ENCODE measurements at regions not wholly inside any gene's neighbourhood (a gene's known extent, or its start where the extent isn't known, plus 50 kb on each side); places are given as distances from the start of the nearest gene placed in this dataset.

DNA sequence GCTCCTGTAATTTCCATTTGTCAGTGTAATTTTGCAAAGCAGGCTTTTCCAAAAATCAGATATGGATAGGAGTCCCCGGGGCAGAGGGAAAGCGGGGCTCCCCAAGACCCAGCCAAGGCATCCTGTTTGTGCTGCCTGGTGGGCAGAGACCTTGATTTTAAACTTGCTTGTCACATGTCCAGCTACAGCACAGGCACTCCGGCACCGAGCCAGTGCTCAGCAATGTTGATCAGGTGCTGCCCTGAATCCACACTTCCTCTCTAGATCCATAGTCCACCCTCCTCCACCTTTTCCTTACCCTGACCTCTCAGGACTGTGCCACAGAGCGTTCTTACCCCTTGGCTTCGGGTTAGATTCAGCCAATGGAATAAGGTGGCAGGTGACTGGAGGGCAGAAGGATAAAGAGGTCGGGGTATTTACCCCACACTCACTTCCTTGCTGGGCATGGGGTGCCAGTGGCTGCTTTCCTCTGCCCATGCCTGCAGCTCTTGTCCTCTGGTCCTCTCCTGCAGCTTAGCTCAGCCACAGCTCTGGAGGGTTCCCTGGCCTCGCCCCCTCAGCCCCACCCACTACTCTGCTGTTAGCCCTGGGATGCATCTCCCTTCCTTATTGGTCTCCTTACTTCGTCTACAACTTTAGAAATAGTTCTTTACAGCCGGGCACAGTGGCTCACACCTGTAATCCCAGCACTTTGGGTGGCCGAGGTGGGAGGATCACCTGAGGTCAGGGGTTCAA, 80.1 kb downstream of the IRF2BPL start:
- no peak for DNase-seq

DNA sequence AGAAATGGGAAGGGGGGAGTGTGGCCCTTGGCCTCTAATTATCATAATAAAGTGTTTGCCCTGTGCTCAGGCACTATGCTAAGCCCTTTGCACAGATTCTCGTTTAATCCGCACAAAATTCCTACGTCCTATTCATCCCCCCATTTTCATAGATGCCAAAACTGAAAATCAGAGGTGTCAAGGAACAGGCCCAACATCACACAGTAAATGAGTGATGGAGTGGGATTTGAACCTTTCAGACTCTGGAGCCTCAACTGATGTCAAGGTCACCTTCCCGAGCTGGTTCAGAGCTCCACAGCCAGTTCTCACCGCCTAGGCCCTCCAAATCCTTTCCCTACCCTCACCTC, 80.7 kb downstream of the IRF2BPL start:
- DNase-seq: no peak

DNA sequence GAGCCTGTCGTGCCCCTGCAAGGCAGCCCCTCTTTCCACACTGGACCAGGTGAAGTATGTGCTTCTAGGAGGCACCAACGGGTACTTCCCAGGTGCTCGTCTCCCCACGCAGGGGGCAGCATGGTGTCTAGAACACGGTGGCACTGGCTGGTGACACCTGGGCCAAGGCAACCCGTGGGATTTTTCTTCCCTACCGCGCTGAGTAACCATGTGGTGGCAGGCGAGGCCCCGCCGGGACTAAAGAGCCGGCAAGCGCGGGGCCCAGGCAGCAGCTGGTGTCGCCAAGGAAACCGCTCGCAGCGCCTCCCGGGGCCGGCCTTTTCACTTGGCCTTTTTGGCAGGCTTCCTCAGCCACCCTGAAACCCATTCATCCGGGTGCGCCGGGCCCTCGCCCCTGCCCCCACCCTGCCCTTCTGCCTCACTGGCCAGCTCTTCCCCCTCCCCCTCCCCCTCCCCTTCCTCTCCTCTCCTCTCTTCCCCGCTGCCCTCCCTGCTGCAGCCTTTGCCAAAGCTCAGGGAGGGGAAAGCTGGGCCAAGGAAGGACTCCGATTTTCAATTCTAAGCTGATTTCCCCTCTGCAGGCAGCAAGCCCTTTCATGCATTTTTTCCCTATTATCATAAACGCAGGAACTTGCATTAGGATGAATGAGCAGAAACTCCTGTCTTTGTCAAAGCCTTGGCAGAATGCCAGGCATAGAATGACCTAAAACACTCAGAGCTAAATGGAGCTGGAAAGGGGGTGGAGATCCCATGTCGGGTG, 81.2 kb downstream of the IRF2BPL start:
- peak; percentile 50 to 68 for DNase-seq

DNA sequence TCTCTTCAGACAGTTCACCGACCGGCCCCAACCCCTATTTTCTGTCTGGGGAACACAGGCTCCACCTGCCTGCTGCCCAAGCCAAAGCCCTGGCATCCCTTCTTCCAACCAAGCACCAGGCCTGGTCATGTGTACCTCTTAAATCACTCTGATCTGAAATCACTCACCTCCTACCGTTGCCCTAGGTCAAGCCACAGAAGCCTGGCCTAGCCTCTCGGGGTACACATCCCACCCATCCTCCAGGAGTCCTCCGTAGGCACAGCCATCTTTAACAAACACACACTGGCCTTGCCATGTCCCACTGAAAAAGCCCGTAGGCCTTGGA, 81.8 kb downstream of the IRF2BPL start:
- no peak for DNase-seq

DNA sequence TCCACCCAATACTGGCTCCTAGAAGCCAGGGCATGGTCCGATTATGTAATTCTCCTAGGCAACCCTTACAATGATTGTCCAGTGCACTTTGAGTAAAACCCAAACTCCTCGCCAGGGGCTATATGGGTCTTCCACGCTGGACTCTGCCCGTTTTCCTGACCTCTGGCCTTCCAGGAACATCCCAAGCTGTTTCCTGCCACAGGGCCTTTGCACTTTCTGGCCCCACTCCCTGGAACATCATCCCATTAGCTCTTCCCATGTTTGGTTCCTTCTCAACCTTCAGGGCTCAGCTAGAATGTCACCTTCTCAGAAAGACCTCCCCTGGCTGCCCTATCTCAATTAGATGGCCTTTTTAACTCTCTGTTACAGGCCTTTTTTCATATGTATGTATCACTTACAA, 85.4 kb downstream of the IRF2BPL start:
- DNase-seq: no peak

DNA sequence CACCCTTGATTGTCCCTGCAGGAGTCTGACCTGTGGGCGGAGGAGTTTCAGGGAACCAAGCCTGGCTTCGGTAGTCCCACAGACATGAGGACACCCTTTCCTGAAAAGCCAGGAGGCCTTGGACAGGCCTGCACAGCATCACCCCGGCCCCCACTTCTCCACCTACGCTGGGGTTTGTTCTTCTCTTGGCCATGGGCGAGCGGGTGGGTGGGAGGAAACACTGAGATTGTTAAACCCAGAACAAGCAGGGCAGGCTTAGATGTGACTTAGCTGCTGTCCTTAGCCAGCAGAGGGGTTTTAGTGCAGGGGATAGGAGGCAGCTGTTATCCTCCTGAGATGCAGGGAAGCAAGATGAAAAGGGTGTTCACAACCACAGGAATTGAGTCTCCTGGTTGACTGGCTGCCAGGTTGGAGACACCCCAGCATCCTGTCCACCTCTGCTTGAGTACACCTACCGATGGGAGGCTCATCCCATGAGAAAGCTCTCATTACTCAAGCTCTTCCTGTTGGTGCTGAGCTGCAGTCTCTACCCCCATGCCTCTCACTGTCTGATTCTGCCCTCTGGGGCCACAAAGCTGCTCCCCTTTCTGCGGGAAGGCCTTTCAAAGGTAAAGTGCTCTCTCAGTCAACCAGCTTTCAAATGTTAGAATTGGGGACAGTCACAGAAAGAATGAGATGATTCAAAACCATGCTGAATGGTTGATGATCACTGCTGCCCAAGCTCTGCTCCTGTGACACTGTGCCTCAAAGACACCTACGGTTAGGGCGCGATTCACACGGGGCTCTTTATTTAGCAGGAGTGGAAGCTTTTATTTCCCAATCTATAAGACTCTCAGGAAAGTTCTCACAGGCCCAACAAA, 86.3 kb downstream of the IRF2BPL start:
- peak; percentile 20 to 67 for DNase-seq

DNA sequence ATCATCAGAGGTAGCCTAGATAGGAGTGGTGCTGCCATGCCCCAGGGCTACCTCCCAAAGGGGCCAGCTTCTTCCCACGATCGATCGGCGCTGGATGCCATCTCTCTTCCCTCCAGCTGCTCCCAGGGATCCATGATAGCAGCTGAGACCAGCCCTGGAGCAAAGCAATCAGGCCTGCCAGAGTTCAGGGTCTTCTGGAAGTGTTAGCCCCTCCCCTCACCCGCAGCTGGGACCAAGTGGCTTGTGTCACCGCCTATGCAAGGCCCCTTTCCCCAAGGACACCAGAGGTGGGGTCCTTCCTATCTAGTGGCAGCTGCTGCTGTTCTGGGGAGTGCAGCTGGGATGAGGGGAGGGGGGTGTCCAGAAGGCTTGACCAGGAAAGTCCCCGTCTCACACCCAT, 87.0 kb downstream of the IRF2BPL start:
- no peak for DNase-seq

DNA sequence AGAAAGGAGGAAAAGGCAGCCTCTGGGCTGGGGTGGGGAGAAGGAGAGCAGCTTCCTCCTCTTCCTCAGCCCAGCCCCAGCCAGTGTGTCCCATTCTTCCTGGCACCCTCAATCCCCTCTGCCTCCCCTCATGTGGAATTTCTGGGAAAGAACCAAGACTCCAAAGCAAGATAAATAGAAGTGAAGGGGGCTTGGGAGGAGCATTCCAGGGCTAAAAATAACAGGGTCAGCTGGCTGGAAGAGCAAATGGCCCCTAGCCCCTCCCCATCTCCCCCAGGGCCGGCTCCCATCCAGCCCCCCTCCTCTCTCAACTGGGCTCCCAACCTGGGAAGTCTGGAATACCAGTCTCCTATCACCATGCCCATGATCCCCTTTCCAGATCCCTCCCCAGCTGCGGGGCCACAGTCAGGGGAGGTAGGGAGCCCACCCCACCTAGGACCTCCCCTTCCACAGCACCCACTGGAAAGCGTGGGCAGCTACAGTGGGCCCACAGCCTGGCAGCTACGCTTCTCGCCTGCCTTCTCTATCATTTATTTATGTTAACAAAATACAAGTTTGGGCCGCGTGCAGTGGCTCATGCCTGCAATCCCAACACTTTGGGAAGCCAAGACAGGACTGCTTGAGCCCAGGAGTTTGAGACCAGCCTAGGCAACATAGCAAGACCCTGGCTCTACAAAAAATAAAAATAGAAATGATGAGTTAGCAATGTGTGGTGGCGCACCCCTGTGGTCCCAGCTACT, 88.3 kb downstream of the IRF2BPL start:
- no peak for DNase-seq

DNA sequence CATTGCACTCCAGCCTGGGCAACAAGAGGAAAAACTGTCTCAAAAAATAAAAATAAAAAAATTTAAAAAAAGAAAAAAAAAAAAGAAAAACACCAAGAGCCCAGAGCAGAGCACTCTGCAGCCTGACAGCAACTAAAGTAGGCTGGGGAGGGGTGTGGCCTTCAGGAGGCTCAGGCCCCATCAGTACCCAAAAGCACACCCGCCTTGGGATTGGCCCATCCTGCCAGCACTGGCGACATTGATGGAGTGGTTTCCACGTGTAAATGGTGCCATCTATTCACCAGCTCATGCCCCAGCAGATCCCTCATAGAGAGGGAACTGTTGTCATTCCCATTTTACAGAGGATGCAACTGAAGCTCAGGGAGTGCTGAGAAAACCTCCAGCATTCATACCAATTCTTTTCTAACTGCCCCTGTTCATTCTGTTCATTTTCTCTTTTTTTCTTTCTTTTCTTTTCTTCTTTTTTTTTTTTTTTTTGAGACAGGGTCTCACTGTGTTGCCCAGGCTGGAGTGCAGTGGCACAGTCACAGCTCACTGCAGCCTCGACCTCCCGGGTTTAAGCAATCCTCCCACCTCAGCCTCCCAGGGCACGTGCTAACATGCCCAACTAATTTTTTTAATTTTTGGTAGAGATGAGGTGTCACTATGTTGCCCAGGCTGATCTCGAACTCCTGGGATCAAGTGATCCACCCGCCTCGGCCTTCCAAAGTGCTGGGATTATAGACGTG, 89.3 kb downstream of the IRF2BPL start:
- DNase-seq: no peak

DNA sequence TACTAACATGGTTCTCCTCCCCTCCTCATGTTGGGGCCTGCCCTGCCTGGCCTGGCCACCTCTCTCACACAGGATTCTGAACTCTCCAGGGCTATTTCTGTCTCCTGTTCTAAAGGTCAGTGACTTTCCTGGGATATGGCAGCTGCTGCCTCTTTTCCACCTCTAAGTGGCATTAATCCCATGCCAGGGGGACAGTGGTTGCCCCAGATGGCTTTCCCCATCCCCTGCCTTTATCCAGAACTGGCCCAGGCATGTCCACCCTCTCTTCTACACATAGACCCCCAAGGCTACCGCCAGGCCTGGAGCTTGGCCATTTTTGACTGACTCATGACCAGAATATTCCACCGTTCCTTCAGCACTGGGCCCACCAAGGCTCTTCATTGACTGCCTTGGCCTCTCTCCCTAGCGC, 90.4 kb downstream of the IRF2BPL start:
- no peak for DNase-seq

DNA sequence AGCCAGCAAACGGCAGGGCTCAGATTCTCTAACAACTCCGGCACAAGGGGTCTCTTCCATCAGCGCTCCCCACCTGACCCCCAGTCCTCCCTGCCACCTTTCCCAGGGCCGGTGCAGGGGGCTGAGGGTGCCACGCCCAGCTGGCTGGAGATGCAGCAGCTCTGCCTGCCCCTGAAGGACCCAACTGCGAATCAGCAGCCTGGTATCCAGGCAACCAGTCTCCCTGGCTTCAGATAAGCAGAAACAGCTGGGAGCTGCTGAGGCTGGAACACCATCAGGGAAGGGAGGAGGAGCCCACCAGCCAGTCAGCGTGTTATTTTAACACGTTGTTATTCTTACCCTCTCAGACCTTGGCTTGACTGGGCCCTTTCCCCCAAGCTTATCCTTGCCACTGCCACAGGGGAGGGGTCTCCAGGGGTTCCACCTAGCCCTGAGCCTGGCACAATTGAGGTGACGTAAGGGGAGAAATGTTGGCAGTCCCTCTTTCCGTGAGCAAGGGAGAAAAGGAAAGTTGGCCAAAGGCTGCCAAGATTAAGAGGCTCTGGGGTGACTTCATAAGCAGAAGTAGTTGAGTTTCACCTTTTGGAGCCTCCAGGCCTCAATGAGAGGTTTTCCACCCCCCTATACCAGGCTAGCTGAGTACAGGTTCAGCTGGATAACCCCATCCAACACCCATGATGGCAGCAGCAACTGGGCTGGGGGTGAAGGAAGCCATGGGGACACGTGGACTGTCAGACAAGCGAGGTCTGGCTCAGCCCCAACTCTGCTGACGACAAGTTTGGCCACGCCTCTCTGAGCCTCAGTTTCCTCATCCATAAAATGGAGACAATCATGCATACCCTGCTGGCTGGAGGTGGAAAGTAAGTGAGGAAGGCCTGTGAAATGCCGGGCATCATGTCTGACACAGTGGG, 91.1 kb downstream of the IRF2BPL start:
- DNase-seq: no peak

DNA sequence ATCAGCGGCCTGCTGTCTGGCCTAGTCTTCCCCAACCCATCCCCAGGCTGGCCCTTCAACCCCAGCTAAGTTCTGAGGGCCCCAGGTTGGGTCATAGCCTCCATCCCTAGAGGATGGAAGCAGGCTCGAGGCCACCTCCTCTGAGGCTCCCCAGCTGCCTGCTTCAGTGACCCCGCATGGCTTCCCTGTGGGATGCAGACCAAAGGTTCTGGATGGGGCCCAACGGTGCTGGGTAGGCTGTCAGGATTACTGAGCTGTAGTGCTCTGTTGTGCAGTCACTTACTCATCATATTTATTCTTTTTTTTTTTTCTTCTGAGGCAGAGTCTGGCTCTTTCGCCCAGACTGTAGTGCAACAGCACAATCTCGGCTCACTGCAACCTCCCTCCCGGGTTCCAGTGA, 92.0 kb downstream of the IRF2BPL start:
- DNase-seq: no peak

DNA sequence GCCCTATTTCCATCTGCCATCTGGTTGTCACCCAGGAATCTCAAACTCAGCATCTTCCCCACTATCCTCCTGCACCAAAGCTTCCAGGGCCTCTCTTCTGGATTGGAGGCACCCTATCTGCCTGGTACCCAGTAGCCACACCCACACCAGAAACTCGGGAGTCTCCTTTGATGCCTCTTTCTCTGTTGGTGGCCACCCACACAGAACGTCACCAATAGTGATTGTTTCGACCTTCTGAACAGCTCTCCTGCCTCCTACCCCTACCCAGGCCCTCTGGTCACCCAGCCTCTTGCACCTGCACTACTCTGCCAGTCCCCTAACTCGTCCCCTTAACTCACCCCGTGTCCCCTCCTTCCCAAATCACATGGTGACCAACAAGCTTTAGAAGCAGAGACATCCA, 95.0 kb downstream of the IRF2BPL start:
- DNase-seq: no peak

DNA sequence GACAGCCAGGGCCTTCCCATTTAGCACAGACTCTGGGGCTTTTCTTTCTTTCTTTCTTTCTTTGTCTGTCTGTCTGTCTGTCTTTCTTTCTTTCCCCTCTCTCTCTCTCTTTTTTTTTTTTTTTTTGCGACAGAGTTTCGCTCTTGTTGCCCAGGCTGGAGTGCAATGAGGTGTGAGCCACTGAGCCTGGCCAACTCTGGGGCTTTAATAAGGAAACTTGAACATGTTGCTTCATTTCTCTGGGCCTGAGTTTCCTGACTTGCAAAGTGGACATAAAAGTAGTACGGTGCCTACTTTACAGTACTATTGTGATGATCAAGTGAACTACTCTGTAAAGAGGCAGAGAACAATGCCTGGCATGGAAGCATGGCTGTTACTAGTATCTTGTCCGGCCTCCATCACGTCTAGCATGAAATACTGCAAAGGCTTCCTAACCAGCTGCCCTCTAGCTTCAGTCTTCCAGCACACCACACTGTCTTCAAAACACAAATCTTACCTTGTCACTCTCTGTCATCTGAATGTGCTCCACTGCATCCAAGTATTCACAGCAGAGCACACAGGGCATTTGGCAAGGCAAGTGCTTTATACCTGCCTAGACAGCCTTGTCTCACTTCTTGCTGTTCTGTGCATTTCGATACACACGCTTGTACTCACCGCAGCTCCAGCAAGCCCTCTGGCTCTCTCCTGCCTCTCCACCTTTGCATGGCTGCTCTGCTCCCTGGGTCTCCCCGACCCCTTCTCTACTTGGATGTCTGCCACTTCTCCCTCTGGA, 96.7 kb downstream of the IRF2BPL start:
- DNase-seq: no peak

DNA sequence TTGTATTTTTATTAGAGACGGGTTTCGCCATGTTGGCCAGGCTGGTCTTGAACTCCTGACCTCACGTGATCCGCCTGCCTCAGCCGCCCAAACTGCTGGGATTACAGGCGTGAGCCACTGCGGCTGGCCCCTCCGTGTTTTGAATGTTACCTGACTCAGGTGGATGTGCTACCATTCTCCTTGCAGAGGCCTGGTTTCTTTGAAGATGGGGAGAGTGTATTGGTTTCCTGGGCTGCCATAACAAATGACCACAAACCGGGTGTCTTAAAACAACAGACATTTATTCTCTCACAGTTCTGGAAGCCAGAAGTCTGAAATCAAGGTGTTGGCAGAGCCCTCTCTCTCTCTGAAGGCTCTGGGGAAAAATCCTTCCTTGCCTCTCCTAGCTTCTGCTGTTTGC, 98.0 kb downstream of the IRF2BPL start:
- DNase-seq: no peak

DNA sequence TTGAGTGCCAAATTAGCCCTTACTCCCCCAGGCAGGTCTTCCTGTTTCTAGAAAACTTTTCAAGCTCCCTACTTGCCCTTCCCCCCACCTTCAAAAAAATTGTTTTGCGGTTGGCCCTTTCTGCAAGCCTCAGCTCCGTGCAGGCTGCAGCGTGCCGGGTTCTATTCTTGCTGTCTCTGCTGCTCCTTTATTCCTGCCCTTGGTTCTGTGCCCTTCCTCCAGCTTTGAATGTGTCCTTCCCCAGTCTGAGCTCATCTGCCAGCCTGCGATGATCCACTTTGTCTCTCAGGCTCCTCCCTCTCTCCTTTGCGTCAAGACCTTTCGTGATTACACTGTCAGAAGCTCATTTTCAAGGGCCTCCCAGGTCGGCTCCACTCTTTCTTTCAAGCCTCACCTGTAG, 98.6 kb downstream of the IRF2BPL start:
- DNase-seq: peak; percentile 47 to 54

DNA sequence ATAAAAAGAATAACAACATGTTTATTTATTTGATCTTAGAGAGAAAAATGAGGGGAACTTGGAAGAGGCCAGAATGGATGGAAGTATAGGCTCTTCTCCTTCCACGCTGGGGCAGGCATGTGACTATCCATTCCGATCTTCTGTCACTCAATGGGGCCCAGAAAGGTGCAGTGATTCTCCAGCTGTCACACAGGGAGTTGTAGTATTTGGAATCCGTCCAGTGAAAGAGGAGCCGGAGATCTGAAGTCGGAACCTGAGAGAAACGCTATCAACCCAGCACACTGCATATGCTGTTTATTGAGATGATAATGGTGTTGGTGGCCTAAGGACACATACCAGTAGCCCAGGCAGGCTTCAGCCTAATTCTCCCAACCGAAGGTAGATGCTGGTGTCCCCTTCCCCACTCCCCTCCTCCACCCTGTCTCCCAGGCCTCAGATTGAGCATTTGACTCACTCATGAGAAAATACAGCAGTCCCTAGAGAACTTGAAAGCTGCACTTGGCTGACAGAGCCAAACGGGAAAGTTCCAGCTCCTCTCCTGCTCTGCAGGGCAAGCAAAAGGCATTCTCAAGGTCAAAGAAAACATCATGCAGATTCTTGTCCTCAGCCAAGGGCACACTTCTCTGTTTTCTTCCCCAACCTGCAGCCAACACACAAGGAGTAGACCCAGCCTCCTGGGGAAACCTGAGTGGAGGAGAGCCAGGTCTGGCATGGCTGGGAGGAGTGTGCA, 100.4 kb downstream of the IRF2BPL start:
- DNase-seq: no peak

DNA sequence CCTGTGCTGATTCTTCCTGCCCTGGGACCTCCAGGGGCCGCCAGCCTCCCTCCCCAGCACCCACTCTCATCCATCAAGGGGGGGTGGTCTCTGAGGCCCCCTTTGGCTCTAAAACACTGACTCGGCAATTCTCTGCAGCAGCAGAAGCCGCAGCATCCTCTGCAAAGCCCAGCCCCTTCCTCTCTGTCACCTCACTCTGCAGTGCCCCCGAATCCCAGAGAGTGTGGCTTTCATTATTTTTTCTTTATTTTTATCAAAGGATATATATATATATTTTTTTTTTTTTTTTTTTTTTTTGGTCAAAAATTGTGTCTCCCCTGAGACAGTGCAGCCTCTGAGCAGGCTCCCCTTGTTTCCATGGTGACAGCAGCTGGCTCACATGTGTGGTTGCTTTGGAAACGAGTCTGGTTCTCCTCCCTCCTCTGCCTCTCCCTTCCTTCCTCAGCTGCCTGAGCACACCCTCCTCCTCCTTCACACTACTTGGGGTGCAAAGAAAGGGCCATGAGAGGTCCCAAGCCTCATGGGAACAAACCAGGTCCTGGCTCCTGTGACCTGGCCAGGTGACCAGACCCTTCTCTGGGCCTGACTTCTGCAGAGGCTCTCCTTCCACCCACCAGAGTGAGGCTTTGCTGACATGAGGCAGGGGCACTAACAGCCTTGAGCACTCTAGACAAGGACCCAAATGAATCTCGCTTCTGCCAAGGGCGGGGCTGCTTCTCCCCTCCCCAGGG, 100.5 kb downstream of the LRRC74A start:
- peak; percentile 39 to 50 for DNase-seq

DNA sequence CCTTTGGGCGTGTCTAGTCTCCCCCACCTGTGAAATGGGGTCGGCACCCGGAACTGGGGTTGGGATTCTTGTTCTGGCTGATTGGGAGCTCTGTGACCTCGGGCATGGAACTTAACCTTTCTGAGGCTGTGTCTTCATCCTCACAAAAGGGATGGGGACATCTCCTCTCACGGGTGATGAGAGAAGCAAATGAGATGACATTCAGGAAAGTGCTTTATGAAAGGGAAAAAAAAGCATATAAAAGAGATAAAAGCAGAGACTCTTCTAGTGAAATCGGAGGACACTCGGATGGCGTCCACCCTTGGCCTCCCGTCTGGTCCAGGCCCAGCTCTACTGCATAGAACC, 98.9 kb downstream of the LRRC74A start:
- no peak for DNase-seq
